HepG2 (cell line): ENCODE measurements at regions not wholly inside any gene's neighbourhood (a gene's known extent, or its start where the extent isn't known, plus 50 kb on each side); places are given as distances from the start of the nearest gene placed in this dataset.

Experiments used
- AKNA ChIP-seq: sonication (generic); formaldehyde crosslinking; IDR thresholded peaks from 2 replicates; pipeline ENCODE4 v1.4.0; 2020; ENCODE audit warnings: missing genetic modification reagents, borderline replicate concordance
- CHD2 ChIP-seq: IDR thresholded peaks from 2 replicates; pipeline ENCODE4 v1.6.1; 2011; ENCODE audit warnings: low read depth, low read length, improper control_type of control experiment
- DR1 ChIP-seq: sonication (generic); formaldehyde crosslinking; IDR thresholded peaks from 2 replicates; pipeline ENCODE4 v1.8.0; 2021; ENCODE audit warnings: mild to moderate bottlenecking, missing genetic modification reagents, inconsistent platforms
- FOSL1 ChIP-seq: sonication (generic); formaldehyde crosslinking; IDR thresholded peaks from 2 replicates; pipeline ENCODE4 v1.9.0; 2021; ENCODE audit warnings: missing genetic modification reagents, borderline replicate concordance
- FOXK1 ChIP-seq: sonication (generic); formaldehyde crosslinking; IDR thresholded peaks from 2 replicates; pipeline ENCODE4 v1.4.0; 2020; ENCODE audit warnings: low read depth, missing genetic modification reagents, borderline replicate concordance
- NFATC3 ChIP-seq: sonication (generic); formaldehyde crosslinking; IDR thresholded peaks from 2 replicates; pipeline ENCODE4 v1.5.1; 2020; ENCODE audit warnings: mild to moderate bottlenecking, missing genetic modification reagents
- PCBP1 ChIP-seq: fragments of 200-400 bp; formaldehyde crosslinking; IDR thresholded peaks from 2 replicates; pipeline ENCODE4 v1.6.1; 2017; ENCODE audit warnings: mild to moderate bottlenecking, low read depth, low read length, borderline replicate concordance
- PHB2 ChIP-seq: fragments of 450-650 bp; IDR thresholded peaks from 2 replicates; pipeline ENCODE4 v1.6.1; 2018; ENCODE audit not compliant: partially characterized antibody
- PHF8 ChIP-seq: sonication (generic); formaldehyde crosslinking; IDR thresholded peaks from 2 replicates; pipeline ENCODE4 v1.5.0; 2020; ENCODE audit warnings: missing genetic modification reagents
- PRMT3 ChIP-seq: sonication (generic); formaldehyde crosslinking; IDR thresholded peaks from 2 replicates; pipeline ENCODE4 v1.8.1; 2022; ENCODE audit warnings: low read depth, mild to moderate bottlenecking, moderate library complexity, missing genetic modification reagents, borderline replicate concordance
- ZFYVE20 ChIP-seq: sonication (generic); formaldehyde crosslinking; IDR thresholded peaks from 2 replicates; pipeline ENCODE4 v1.8.0; 2023; ENCODE audit warnings: low read depth, mild to moderate bottlenecking, moderate library complexity, missing genetic modification reagents, borderline replicate concordance
- ZNF260 ChIP-seq: sonication (generic); formaldehyde crosslinking; IDR thresholded peaks from 2 replicates; pipeline ENCODE4 v1.4.0; 2020; ENCODE audit warnings: missing genetic modification reagents, low read depth, mild to moderate bottlenecking, borderline replicate concordance
- ZNF512B ChIP-seq: sonication (generic); formaldehyde crosslinking; IDR thresholded peaks from 2 replicates; pipeline ENCODE4 v1.5.1; 2020; ENCODE audit warnings: missing genetic modification reagents, mild to moderate bottlenecking, borderline replicate concordance
- ZNF530 ChIP-seq: sonication (generic); formaldehyde crosslinking; IDR thresholded peaks from 2 replicates; pipeline ENCODE4 v1.5.0; 2020; ENCODE audit warnings: low read depth, mild to moderate bottlenecking, missing genetic modification reagents
- ZNF550 ChIP-seq: sonication (generic); formaldehyde crosslinking; IDR thresholded peaks from 2 replicates; pipeline ENCODE4 v1.4.0; 2020; ENCODE audit warnings: mild to moderate bottlenecking, missing genetic modification reagents, borderline replicate concordance
- ZNF557 ChIP-seq: sonication (generic); formaldehyde crosslinking; IDR thresholded peaks from 2 replicates; pipeline ENCODE4 v1.4.0; 2020; ENCODE audit warnings: missing genetic modification reagents
- ZNF615 ChIP-seq: sonication (generic); formaldehyde crosslinking; IDR thresholded peaks from 2 replicates; pipeline ENCODE4 v1.5.0; 2020; ENCODE audit warnings: mild to moderate bottlenecking, missing genetic modification reagents, borderline replicate concordance
- ZNF720 ChIP-seq: sonication (generic); formaldehyde crosslinking; IDR thresholded peaks from 2 replicates; pipeline ENCODE4 v1.4.0; 2020; ENCODE audit warnings: missing genetic modification reagents
- ZSCAN12 ChIP-seq: sonication (generic); formaldehyde crosslinking; IDR thresholded peaks from 2 replicates; pipeline ENCODE4 v1.9.0; 2021; ENCODE audit warnings: mild to moderate bottlenecking, missing genetic modification reagents
- ZSCAN31 ChIP-seq: sonication (generic); formaldehyde crosslinking; IDR thresholded peaks from 2 replicates; pipeline ENCODE4 v1.5.0; 2020; ENCODE audit warnings: low read depth, mild to moderate bottlenecking, missing genetic modification reagents
- ZXDC ChIP-seq: sonication (generic); formaldehyde crosslinking; IDR thresholded peaks from 2 replicates; pipeline ENCODE4 v1.5.0; 2020; ENCODE audit warnings: mild to moderate bottlenecking, missing genetic modification reagents

GRCh38 chr9:82560457-82560904 lies 502.5 kb downstream of the RASEF start (continued):
- TF ChIP-seq ZNF512B (CRISPR knock-in tag), result 0 out of 2 replicates have a peak, but pooled peaks have one; percentile 34
- no peak for TF ChIP-seq ZNF260
- peak; percentile 92 for TF ChIP-seq FOXK1 (CRISPR knock-in tag)
- TF ChIP-seq DR1 (CRISPR knock-in tag), result no peak
- peak; percentile 63; the same call in 1 of the 2 replicates for TF ChIP-seq ZNF557
- TF ChIP-seq ZXDC (CRISPR knock-in tag), result no peak
- no peak for TF ChIP-seq NFATC3 (CRISPR knock-in tag)
- TF ChIP-seq PHB2, result no peak
- TF ChIP-seq ZNF530 (CRISPR knock-in tag), result no peak
- no peak for TF ChIP-seq PHF8 (CRISPR knock-in tag)
- TF ChIP-seq PCBP1, result no peak
- TF ChIP-seq AKNA (CRISPR knock-in tag), result no peak
- no peak for TF ChIP-seq PRMT3
- no peak for TF ChIP-seq ZFYVE20
- no peak for TF ChIP-seq CHD2
- TF ChIP-seq ZSCAN31, result no peak
- no peak for TF ChIP-seq ZNF720 (CRISPR knock-in tag)
- TF ChIP-seq FOSL1, result no peak
- no peak for TF ChIP-seq ZNF615 (CRISPR knock-in tag)
- TF ChIP-seq ZNF550 (CRISPR knock-in tag), result no peak
- TF ChIP-seq ZSCAN12 (CRISPR knock-in tag), result no peak
